ENCODE measurements at regions not wholly inside any gene's neighbourhood (a gene's known extent, or its start where the extent isn't known, plus 50 kb on each side); places are given as distances from the start of the nearest gene placed in this dataset.

DNA sequence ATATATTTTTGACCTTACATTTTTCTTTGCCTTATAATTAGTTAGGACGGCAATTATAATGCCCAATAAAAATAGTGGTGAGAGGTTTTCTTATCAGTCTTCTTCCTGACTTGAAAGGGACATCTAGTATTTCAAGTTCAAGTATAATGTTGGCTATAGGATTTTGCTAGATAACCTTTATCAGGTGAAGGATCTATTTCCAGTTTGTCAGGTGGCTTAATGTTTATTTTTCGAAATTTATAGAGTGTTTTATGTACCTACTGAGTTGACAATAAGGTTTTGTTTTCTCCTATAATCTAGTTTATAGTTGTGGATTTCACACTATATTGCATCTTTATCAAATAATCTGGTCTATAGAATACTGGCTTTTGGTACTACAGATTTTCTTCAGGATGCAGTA, 351.8 kb upstream of the FGF13 start:
- DNase-seq (ENCODE audit: low read depth in 1 of 2, low spot score in 1 of 2) = no peak
- TF ChIP-seq REST (IDR thresholded peaks at IDR 0.05; ENCODE audit: insufficient replicate concordance, low read depth) (no peak), GABPA (IDR thresholded peaks at IDR 0.05; ENCODE audit: low read depth) (no peak), POLR2AphosphoS5 (IDR thresholded peaks at IDR 0.05; ENCODE audit: low read depth) (no peak), SPI1 (IDR thresholded peaks at IDR 0.05; ENCODE audit: borderline replicate concordance, low read depth) (no peak)
- TF ChIP-seq, protein P1, sequence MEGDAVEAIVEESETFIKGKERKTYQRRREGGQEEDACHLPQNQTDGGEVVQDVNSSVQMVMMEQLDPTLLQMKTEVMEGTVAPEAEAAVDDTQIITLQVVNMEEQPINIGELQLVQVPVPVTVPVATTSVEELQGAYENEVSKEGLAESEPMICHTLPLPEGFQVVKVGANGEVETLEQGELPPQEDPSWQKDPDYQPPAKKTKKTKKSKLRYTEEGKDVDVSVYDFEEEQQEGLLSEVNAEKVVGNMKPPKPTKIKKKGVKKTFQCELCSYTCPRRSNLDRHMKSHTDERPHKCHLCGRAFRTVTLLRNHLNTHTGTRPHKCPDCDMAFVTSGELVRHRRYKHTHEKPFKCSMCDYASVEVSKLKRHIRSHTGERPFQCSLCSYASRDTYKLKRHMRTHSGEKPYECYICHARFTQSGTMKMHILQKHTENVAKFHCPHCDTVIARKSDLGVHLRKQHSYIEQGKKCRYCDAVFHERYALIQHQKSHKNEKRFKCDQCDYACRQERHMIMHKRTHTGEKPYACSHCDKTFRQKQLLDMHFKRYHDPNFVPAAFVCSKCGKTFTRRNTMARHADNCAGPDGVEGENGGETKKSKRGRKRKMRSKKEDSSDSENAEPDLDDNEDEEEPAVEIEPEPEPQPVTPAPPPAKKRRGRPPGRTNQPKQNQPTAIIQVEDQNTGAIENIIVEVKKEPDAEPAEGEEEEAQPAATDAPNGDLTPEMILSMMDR (IDR thresholded peaks at IDR 0.05; ENCODE audit: insufficient read depth, low read length) = no peak
- Histone ChIP-seq H3K27ac (replicated peaks) (no peak overlapping the region), H3K4me3 (replicated peaks; ENCODE audit: insufficient read depth, low read length) (no peak overlapping the region), H3K27me3 (ENCODE audit: insufficient read depth, poor library complexity, severe bottlenecking) (no peaks in the 10 kb centered on the region)

DNA sequence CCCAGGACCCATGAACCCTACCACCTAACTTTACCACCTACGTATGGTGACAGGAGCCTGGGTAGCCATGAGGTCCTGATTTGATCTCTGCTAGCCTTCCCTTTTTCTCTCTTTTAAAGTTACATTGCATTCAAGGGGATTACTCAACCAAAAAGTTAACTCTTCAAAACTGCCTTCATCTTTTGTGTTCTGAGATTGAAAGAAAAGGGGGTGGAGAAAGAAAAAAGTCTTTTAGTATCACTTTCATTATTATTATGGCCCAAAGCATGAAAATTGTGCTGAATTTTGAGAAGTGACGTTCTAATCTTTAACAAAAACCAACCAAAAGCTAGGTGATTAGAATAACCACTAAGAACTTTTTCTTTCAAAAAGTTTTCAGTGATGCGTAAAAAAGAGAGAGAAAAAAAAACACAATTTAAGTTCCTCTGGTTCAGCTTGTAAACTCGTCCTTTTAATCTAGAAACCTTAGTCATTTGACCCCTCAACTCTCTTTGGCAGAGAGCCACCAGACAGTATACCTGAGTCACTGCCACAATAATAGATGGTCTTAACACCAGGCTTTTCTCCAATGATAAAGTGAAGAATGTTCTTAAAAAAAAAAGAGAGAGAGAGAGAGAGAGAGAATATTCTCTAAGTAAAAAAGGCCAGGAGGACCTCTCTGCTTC, 347.4 kb upstream of the FGF13 start:
- TF ChIP-seq POLR2AphosphoS5 (IDR thresholded peaks at IDR 0.05; ENCODE audit: low read depth) = no peak
- TF ChIP-seq GABPA (IDR thresholded peaks at IDR 0.05; ENCODE audit: low read depth) = no peak
- no peak for TF ChIP-seq REST (IDR thresholded peaks at IDR 0.05; ENCODE audit: insufficient replicate concordance, low read depth)
- no peak for TF ChIP-seq SPI1 (IDR thresholded peaks at IDR 0.05; ENCODE audit: borderline replicate concordance, low read depth)
- TF ChIP-seq, protein P1 (IDR thresholded peaks at IDR 0.05; ENCODE audit: insufficient read depth, low read length) = no peak
- H3K27ac ChIP-seq (replicated peaks) = no peak overlapping the region
- H3K4me3 ChIP-seq (replicated peaks; ENCODE audit: insufficient read depth, low read length) = no peak overlapping the region
- H3K27me3 ChIP-seq (ENCODE audit: insufficient read depth, poor library complexity, severe bottlenecking) = no peaks in the 10 kb centered on the region
- DNase-seq (ENCODE audit: low read depth in 1 of 2, low spot score in 1 of 2) = no peak

- DNase-seq (ENCODE audit: low read depth in 1 of 2, low spot score in 1 of 2) = no peak
- H3K27ac ChIP-seq (replicated peaks) = no peak overlapping the region
- H3K4me3 ChIP-seq (replicated peaks; ENCODE audit: insufficient read depth, low read length) = no peak overlapping the region
- no peaks in the 10 kb centered on the region for H3K27me3 ChIP-seq (ENCODE audit: insufficient read depth, poor library complexity, severe bottlenecking)
- no peak for TF ChIP-seq POLR2AphosphoS5 (IDR thresholded peaks at IDR 0.05; ENCODE audit: low read depth)
- TF ChIP-seq GABPA (IDR thresholded peaks at IDR 0.05; ENCODE audit: low read depth) = no peak
- TF ChIP-seq, protein P1 (IDR thresholded peaks at IDR 0.05; ENCODE audit: insufficient read depth, low read length) = no peak
- TF ChIP-seq SPI1 (IDR thresholded peaks at IDR 0.05; ENCODE audit: borderline replicate concordance, low read depth) = no peak
These were observed 340.9 kb upstream of the FGF13 start for GRCh38 chrX:139052461-139052860.

GRCh38 chrX:139049465-139049864, 337.9 kb upstream of the FGF13 start:
- H3K4me3 ChIP-seq (replicated peaks; ENCODE audit: insufficient read depth, low read length) = no peak overlapping the region
- no peak for DNase-seq (ENCODE audit: low read depth in 1 of 2, low spot score in 1 of 2)
- no peaks in the 10 kb centered on the region for H3K27me3 ChIP-seq (ENCODE audit: insufficient read depth, poor library complexity, severe bottlenecking)
- no peak for TF ChIP-seq REST (IDR thresholded peaks at IDR 0.05; ENCODE audit: insufficient replicate concordance, low read depth)
- no peak for TF ChIP-seq GABPA (IDR thresholded peaks at IDR 0.05; ENCODE audit: low read depth)
- no peak for TF ChIP-seq SPI1 (IDR thresholded peaks at IDR 0.05; ENCODE audit: borderline replicate concordance, low read depth)
- TF ChIP-seq, protein P1 (IDR thresholded peaks at IDR 0.05; ENCODE audit: insufficient read depth, low read length) = no peak
- TF ChIP-seq POLR2AphosphoS5 (IDR thresholded peaks at IDR 0.05; ENCODE audit: low read depth) = no peak
- no peak overlapping the region for H3K27ac ChIP-seq (replicated peaks)

All from HL-60 (cell line).